Thymus (tissue), 11 donors: ENCODE measurements at regions not wholly inside any gene's neighbourhood (a gene's known extent, or its start where the extent isn't known, plus 50 kb on each side); places are given as distances from the start of the nearest gene placed in this dataset.
A peak's percentile ranks its signal among the peaks of the same experiment; 100 is the strongest.

Experiments
- DNase-seq, 9 donors: peaks; one replicate each; pipeline ENCODE4 v3.0.0-alpha.2; 2013; ENCODE audit warnings: low spot score in 9 of 9, low read depth in 6 of 9, missing footprints in 1 of 9
- H3K27ac ChIP-seq, 2 donors: one replicate each; pipeline ENCODE4 v1.5.1; 2013; ENCODE audit warnings: control low read depth in 1 of 2, low read depth in 1 of 2, low read length in 1 of 2, mild to moderate bottlenecking in 1 of 2, moderate library complexity in 1 of 2
- H3K27me3 ChIP-seq, 2 donors: one replicate each; pipeline ENCODE4 v1.5.1; 2013; ENCODE audit warnings: low read length in 1 of 2; ENCODE audit not compliant: control insufficient read depth in 2 of 2, insufficient read depth in 1 of 2
- H3K36me3 ChIP-seq, 2 donors: one replicate each; pipeline ENCODE4 v1.5.1; 2013; ENCODE audit warnings: low read length in 1 of 2, mild to moderate bottlenecking in 1 of 2, moderate library complexity in 1 of 2; ENCODE audit not compliant: control insufficient read depth in 2 of 2, insufficient read depth in 2 of 2
- H3K4me1 ChIP-seq, 2 donors: one replicate each; pipeline ENCODE4 v1.5.1; 2013; ENCODE audit warnings: low read length in 2 of 2; ENCODE audit not compliant: control insufficient read depth in 2 of 2, insufficient read depth in 2 of 2
- H3K4me3 ChIP-seq, 2 donors: one replicate each; pipeline ENCODE4 v1.5.1; 2013; ENCODE audit warnings: low read length in 2 of 2, control low read depth in 1 of 2, mild to moderate bottlenecking in 1 of 2
- H3K9me3 ChIP-seq, 2 donors: one replicate each; pipeline ENCODE4 v1.5.1; 2013; ENCODE audit warnings: low read length in 1 of 2, mild to moderate bottlenecking in 1 of 2; ENCODE audit not compliant: control insufficient read depth in 2 of 2, insufficient read depth in 1 of 2
- WGBS: extraction: QIAGEN DNeasy Blood & Tissue Kit; methylation state at CpG from one replicate; pipeline ENCODE4 v1.1.7; 2013; 5-methylcytosine and 5-hydroxymethylcytosine counted together
- donor health status: healthy.

DNA sequence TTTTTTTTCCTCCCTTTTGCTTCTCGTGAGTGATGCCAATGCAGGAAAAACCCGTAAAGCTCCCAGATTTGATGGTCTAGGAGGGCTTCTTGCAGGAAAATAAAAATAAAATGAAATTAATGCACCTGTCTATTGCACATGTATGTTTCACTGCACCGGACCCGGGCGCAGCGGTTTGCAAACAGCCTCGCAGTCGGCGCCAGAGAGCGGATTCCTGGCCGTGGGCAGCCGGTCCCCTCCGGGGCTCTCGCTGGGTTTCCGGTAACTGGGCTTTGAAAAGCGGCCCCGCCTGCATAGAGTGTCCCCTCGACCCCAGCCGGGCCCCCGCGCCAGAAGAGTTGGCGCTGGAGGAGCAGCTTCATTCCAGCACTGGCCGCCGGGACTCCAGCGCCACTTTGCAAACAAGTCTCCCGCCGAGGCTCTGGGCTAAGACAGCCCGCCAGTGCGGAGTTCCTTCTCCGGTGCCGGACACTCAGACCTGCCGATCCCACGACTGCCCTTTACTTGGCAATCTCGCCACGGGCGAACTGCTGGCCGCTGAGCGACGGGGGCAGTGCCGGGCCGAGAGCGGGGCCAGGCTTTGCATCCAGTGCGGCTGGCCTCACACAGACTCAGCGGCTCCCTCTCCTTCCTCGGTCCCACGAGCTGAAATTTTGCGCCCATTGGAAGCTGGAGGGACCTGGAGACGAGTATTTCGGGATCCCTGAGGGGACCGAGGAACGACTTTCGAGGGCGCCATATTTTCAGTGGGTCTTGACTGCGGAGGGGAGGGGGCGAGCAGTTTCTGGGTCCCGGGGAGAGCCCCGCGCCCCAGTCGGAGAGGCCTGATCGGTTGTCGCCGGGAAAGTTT lies 225.9 kb upstream of the C2CD4B start:
- Histone ChIP-seq H3K36me3 (no peaks in the 10 kb centered on the region), H3K27me3 (peaks cover 14 to 30% of the 10 kb centered on the region in 2 donors), H3K9me3 (no peaks in the 10 kb centered on the region), H3K4me1 (peaks cover 11 to 13% of the 10 kb centered on the region in 2 donors), H3K27ac (no peak overlapping the region), H3K4me3 (peak overlapping the region; percentile 61 to 73)
- DNase-seq, result peak in 6 of 9 donors; percentile 13 to 32 (median 22)
- under 1% methylated on average over 62 of the region's 62 CpGs for WGBS

DNA sequence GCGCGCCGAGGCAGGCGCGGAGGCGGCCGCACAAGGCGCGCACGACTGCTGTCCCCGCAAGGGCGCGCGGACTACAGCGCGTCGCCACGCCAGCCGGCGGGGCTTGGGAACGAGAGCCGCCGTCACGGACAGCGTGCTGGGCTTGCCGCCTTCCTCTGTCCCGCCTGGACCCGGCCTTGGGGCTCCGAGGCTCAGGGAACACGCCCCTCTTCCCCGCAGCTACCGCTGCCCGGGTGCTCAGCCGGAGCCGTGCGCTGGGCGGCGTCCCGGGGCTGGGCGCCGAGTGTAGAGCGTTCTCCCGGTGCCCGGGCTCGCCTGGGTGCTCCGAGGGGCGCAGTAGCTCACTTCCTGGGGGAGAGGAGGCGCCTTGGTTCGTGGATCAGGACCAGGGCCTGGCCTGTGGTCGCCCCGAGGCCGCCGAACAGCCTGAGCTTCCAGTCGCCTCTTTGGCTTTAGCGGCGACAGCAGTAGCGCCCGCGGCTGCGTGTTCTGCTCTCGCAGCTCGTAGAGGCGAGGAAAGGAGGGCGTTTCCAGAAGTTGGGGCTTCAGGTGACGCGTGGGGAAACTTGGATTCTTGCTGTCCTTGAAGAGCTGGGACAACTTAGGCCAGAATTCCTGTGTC lies 226.7 kb upstream of the C2CD4B start:
- peaks cover 14 to 30% of the 10 kb centered on the region in 2 donors for H3K27me3 ChIP-seq
- under 1% methylated on average over 66 of the region's 66 CpGs for WGBS
- peaks cover 11 to 13% of the 10 kb centered on the region in 2 donors for H3K4me1 ChIP-seq
- no peaks in the 10 kb centered on the region for H3K36me3 ChIP-seq
- H3K4me3 ChIP-seq, result peak overlapping the region; percentile 61 to 73
- DNase-seq, result peak in 5 of 9 donors; percentile 8 to 38 (median 15)
- no peaks in the 10 kb centered on the region for H3K9me3 ChIP-seq
- no peak overlapping the region for H3K27ac ChIP-seq

DNA sequence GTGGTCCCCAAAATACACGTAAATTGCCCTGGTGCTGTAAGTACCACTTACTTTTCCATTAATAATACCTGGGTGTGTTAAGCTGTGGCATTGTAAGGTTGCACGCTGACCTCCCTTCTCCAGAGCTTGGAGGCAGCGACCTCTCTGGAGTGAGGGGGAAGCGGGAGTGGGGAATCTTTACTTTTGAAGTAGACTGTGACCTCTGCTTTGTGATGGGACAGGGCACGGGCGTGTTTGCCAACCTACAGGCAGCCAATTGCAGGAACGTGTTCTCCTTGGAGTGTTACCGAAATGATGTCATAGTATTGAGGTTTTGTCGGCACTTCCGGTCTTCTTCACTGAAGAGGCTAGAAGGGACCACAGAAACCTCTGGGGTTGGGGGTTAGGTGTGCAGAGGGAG lies 227.3 kb upstream of the C2CD4B start:
- H3K27ac ChIP-seq, result no peak overlapping the region
- peaks cover 14 to 30% of the 10 kb centered on the region in 2 donors for H3K27me3 ChIP-seq
- DNase-seq, result peak in 2 of 9 donors; percentile 2 to 7
- H3K9me3 ChIP-seq, result no peaks in the 10 kb centered on the region
- peaks cover 11 to 13% of the 10 kb centered on the region in 2 donors for H3K4me1 ChIP-seq
- peak overlapping the region; percentile 61 to 73 for H3K4me3 ChIP-seq
- no peaks in the 10 kb centered on the region for H3K36me3 ChIP-seq
- WGBS, result 29% methylated on average over 10 of the region's 10 CpGs

DNA sequence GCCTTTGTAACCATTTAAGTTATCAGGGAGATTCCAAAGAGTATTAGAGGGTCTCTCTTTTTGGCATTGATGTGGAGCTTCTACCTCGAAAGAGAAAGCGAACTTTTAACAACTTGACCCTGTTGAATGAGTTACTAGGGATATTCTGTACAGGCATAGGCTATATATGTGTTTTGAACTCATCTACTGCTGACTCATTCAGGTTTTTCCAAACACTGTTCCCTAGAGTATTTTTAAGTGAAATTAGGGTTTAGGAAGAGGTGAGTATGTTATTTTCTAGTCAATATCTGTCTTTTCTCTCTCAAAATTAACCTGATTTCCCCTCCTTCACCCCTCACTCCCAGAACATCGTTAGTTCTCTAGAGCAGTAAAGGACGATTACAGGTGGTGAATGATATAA lies 228.1 kb upstream of the C2CD4B start:
- no peak overlapping the region for H3K27ac ChIP-seq
- DNase-seq, result no peak
- H3K9me3 ChIP-seq, result no peaks in the 10 kb centered on the region
- no peak overlapping the region for H3K4me3 ChIP-seq
- peaks cover 11 to 13% of the 10 kb centered on the region in 2 donors for H3K4me1 ChIP-seq
- WGBS, result 96% methylated on average over 4 of the region's 4 CpGs
- H3K36me3 ChIP-seq, result no peaks in the 10 kb centered on the region
- H3K27me3 ChIP-seq, result peaks cover 14 to 30% of the 10 kb centered on the region in 2 donors

DNA sequence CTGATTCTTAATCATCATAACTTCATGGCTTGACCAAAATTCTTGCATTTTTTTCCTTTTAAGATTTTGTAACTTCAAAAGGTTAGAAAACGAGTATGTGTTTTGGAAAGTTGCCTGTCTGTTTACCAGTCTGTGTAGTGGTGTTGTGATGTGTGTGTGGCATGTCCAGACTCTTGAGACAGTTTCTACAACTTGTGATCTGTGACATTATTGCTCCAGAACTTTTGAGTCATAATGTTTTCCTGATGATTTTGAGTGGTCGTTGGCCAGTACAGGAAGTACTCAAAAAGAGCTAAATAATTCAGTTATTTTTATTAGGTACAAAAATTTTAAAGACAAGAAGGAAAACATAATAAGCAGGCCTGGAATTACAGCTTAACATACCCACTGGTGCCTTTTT lies 229.0 kb upstream of the C2CD4B start:
- peaks cover 0 to 5% of the 10 kb centered on the region in 2 donors for H3K9me3 ChIP-seq
- peaks cover 14 to 30% of the 10 kb centered on the region in 2 donors for H3K27me3 ChIP-seq
- no peak overlapping the region for H3K27ac ChIP-seq
- 69% methylated on average over 2 of the region's 2 CpGs for WGBS
- no peak overlapping the region for H3K4me3 ChIP-seq
- no peaks in the 10 kb centered on the region for H3K36me3 ChIP-seq
- DNase-seq, result no peak
- H3K4me1 ChIP-seq, result peaks cover 11 to 13% of the 10 kb centered on the region in 2 donors

DNA sequence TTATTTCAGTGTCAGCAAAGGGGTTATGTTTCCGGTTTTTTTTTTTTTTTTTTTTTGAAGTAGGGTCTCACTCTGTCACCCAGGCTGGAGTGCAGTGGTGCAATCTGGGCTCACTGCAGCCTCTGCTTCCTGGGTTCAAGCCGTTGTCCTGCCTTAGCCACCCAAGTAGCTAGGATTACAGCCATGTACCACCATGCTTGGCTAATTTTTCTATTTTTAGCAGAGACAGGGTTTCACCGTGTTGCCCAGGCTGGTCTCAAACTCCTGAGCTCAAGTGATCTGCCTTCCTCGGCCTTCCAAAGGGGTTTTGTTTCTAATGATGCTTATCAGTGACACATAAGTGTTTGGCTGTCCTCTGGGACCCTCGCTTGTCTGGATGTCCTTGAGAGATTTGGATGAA lies 235.7 kb upstream of the C2CD4B start:
- H3K27ac ChIP-seq, result no peak overlapping the region
- DNase-seq, result no peak
- WGBS, result 90% methylated on average over 5 of the region's 5 CpGs
- H3K9me3 ChIP-seq, result peaks cover 2 to 10% of the 10 kb centered on the region in 2 donors
- no peak overlapping the region for H3K4me3 ChIP-seq
- no peaks in the 10 kb centered on the region for H3K27me3 ChIP-seq
- no peaks in the 10 kb centered on the region for H3K4me1 ChIP-seq
- no peaks in the 10 kb centered on the region for H3K36me3 ChIP-seq

DNA sequence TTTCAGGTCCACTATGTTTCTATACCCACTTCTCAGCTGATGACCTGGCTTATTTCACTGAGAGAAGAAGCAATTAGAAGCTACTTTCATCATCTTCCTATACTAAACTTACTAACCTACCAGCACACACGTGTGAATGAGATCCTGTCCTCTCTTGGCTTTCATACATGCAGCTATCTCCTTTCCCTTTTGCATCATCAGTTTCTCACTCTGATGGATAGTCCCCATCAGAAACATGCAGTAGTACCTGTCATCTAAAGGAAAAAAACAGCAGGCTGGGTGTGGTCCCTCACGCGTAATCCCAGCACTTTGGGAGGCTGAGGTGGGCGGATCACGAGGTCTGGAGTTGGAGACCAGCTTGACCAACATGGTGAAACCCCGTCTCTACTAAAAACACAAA lies 237.6 kb upstream of the C2CD4B start:
- Histone ChIP-seq H3K27ac (no peak overlapping the region), H3K27me3 (no peaks in the 10 kb centered on the region)
- 96% methylated on average over 6 of the region's 6 CpGs for WGBS

DNA sequence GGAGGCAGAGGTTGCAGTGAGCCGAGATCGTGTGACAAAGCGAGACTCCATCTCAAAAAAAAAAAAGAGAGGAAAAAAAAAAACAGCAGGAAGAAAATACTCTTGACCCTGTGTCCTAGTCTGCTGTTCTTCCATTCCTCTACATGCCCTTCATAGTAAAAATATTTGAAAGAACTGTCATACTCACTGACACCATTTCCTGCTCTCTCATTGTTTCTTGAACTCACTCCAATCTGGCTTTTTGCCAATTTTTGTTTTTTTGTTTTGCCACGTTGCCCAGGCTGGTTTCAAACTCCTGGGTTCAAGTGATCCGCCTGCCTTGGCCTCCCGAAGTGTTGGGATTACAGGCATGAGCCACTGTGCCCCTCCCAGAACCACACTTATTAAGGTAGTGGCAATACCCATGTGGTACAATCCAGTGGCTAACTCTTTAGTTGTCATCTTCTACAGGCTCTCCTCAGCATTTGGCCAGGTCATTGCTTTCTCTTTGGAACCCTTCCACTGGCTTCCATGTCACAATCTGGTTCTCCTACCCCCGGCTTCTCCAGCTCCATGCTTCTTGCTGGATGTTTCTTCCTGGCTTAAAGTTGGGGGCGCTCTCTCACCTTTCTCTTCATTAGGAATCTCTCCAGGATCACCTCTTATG lies 238.2 kb upstream of the C2CD4B start:
- peaks cover 2 to 10% of the 10 kb centered on the region in 2 donors for H3K9me3 ChIP-seq
- no peak for DNase-seq
- no peaks in the 10 kb centered on the region for H3K27me3 ChIP-seq
- H3K36me3 ChIP-seq, result no peaks in the 10 kb centered on the region
- H3K27ac ChIP-seq, result no peak overlapping the region
- WGBS, result 87% methylated on average over 8 of the region's 8 CpGs
- H3K4me1 ChIP-seq, result no peaks in the 10 kb centered on the region
- H3K4me3 ChIP-seq, result no peak overlapping the region

More for the DNA sequence above, 237.6 kb upstream of the C2CD4B start:
- Histone ChIP-seq H3K36me3 (no peaks in the 10 kb centered on the region), H3K4me1 (no peaks in the 10 kb centered on the region), H3K4me3 (no peak overlapping the region), H3K9me3 (peaks cover 2 to 10% of the 10 kb centered on the region in 2 donors)
- no peak for DNase-seq
